GM13977 (cell line): ENCODE measurements at regions not wholly inside any gene's neighbourhood (a gene's known extent, or its start where the extent isn't known, plus 50 kb on each side); places are given as distances from the start of the nearest gene placed in this dataset.

Experiments used
- DNase-seq: peaks from one replicate; pipeline ENCODE4 v3.0.0; 2012; ENCODE audit warnings: low spot score
- CTCF ChIP-seq: IDR thresholded peaks from 2 replicates; pipeline ENCODE4 v1.5.1; 2012; ENCODE audit warnings: mild to moderate bottlenecking, control low read depth; ENCODE audit not compliant: insufficient read depth; ENCODE audit errors: extremely low read depth, missing control alignments
- in situ Hi-C: fragments of 300-500 bp; cut with MboI; formaldehyde crosslinking; loops from one replicate; pipeline ENCODE4 v1.12.0; 2022; ENCODE audit warnings: low sequenced_read_pairs, low pct_unique_long_range_greater_than_20kb, mixed read lengths, inconsistent platforms; ENCODE audit not compliant: unreplicated experiment

- in situ Hi-C loops: no loop called here
Measured at GRCh38 chr14:55900749-55901148, 217.5 kb upstream of the PELI2 start.

GRCh38 chr14:55901291-55901690 lies 216.9 kb upstream of the PELI2 start:
- DNase-seq: no peak
- no peak for TF ChIP-seq CTCF
- in situ Hi-C loops: no loop called here

More at GRCh38 chr14:55900749-55901148, 217.5 kb upstream of the PELI2 start:
- no peak for DNase-seq
- no peak for TF ChIP-seq CTCF

GRCh38 chr14:55902241-55902640 lies 216.0 kb upstream of the PELI2 start:
- TF ChIP-seq CTCF: no peak
- DNase-seq: no peak
- in situ Hi-C loops: no loop called here

- in situ Hi-C loops: no loop called here
- no peak for TF ChIP-seq CTCF
- DNase-seq: no peak
Measured at GRCh38 chr14:55904086-55904485, 214.1 kb upstream of the PELI2 start.

GRCh38 chr14:55908106-55908505 lies 210.1 kb upstream of the PELI2 start:
- TF ChIP-seq CTCF: no peak
- in situ Hi-C loops: no loop called here
- no peak for DNase-seq

- in situ Hi-C loops: no loop called here
- DNase-seq: no peak
- TF ChIP-seq CTCF: no peak
Measured at GRCh38 chr14:55909879-55910278, 208.3 kb upstream of the PELI2 start.
